ENCODE measurements at regions not wholly inside any gene's neighbourhood (a gene's known extent, or its start where the extent isn't known, plus 50 kb on each side); places are given as distances from the start of the nearest gene placed in this dataset.

- no peak for DNase-seq (ENCODE audit: low read depth)
- no peak overlapping the region for H3K4me3 ChIP-seq (ENCODE audit: low read depth, low read length)
Measured at GRCh38 chr21:19350286-19350685, 946.7 kb upstream of the TMPRSS15 start.

GRCh38 chr21:19353256-19353655 lies 949.7 kb upstream of the TMPRSS15 start:
- TF ChIP-seq, protein P1, sequence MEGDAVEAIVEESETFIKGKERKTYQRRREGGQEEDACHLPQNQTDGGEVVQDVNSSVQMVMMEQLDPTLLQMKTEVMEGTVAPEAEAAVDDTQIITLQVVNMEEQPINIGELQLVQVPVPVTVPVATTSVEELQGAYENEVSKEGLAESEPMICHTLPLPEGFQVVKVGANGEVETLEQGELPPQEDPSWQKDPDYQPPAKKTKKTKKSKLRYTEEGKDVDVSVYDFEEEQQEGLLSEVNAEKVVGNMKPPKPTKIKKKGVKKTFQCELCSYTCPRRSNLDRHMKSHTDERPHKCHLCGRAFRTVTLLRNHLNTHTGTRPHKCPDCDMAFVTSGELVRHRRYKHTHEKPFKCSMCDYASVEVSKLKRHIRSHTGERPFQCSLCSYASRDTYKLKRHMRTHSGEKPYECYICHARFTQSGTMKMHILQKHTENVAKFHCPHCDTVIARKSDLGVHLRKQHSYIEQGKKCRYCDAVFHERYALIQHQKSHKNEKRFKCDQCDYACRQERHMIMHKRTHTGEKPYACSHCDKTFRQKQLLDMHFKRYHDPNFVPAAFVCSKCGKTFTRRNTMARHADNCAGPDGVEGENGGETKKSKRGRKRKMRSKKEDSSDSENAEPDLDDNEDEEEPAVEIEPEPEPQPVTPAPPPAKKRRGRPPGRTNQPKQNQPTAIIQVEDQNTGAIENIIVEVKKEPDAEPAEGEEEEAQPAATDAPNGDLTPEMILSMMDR (IDR thresholded peaks at IDR 0.05; ENCODE audit: low read depth, low read length), result no peak
- no peak for DNase-seq (ENCODE audit: low read depth)
- no peak overlapping the region for H3K4me3 ChIP-seq (ENCODE audit: low read depth, low read length)

More at GRCh38 chr21:19350286-19350685, 946.7 kb upstream of the TMPRSS15 start:
- no peak for TF ChIP-seq MYC (IDR thresholded peaks at IDR 0.05; ENCODE audit: low read depth, low read length)

DNA sequence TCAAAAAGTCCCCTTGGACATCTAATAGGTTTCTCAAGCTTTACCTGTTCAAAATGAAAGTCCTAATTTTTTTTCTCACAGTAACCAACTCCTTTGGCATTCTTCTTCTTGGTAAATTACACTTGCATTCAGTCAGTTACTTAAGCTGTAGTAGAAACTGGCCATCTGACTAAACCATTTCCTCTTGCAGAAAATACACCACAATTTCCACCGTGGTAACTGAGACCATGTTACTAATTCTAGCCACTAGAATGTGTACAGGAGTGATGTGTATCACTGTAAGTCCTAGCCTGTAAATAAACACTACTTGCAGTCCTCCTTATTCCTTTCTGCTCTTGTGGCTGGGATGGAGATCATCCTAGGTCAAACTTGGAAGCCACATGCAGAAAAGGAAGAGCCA lies 965.4 kb upstream of the TMPRSS15 start:
- no peak for DNase-seq (ENCODE audit: low read depth)
- no peak for TF ChIP-seq POLR2A (IDR thresholded peaks at IDR 0.05; ENCODE audit: extremely low read depth, insufficient read length)
- TF ChIP-seq MAX (IDR thresholded peaks at IDR 0.05; ENCODE audit: low read depth, low read length), result no peak
- TF ChIP-seq, protein P1 (IDR thresholded peaks at IDR 0.05; ENCODE audit: low read depth, low read length), result no peak
- no peak for TF ChIP-seq MYC (IDR thresholded peaks at IDR 0.05; ENCODE audit: low read depth, low read length)
- no peak overlapping the region for H3K4me3 ChIP-seq (ENCODE audit: low read depth, low read length)

DNA sequence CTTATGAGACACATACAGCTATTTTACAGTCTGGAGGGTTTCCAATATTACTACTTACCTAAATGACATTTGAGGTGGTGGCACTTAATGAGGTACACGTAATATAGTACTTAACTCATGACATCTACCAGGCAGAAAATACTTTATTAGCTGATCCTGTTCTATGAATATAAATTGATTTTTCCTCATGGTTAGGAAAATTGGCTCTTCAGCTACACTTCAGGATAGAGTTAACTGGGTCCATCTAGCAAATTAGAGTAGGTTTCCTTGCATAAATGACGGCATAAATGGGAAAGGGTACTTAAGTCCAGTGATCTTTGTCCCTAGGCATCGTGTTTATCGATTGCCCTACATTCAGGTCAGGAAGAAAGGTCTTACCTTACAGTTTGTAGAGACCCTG lies 988.8 kb upstream of the TMPRSS15 start:
- no peak overlapping the region for H3K4me3 ChIP-seq (ENCODE audit: low read depth, low read length)
- no peak for DNase-seq (ENCODE audit: low read depth)
- TF ChIP-seq, protein P1 (IDR thresholded peaks at IDR 0.05; ENCODE audit: low read depth, low read length), result no peak
- TF ChIP-seq MYC (IDR thresholded peaks at IDR 0.05; ENCODE audit: low read depth, low read length) (no peak), MAX (IDR thresholded peaks at IDR 0.05; ENCODE audit: low read depth, low read length) (no peak), POLR2A (IDR thresholded peaks at IDR 0.05; ENCODE audit: extremely low read depth, insufficient read length) (no peak)

DNA sequence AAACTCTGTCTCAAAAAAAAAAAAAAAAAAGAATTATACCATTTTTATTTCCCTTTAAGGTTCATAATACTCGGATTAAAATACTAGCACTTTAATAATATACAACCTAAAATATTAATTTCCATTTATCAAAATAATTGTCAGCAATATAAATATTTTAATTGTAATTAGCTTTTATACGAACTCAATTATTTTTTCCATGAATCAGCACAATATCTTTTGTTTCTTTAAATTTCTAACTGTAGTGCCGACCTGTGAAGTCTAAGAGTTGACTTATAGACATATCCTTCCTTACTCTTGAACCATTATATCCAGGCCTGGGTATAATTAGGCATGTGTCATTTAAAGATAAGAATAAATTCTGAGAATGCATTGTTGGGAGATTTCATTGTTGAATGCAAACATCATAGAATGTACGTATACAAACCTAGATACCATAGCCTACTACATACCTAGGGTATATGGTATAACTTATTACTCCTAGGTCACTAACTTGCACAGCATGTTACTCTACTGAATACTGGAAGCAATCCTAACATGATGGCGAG lies 996.7 kb upstream of the TMPRSS15 start:
- no peak overlapping the region for H3K4me3 ChIP-seq (ENCODE audit: low read depth, low read length)
- DNase-seq (ENCODE audit: low read depth), result no peak
- TF ChIP-seq MYC (IDR thresholded peaks at IDR 0.05; ENCODE audit: low read depth, low read length), result no peak

DNA sequence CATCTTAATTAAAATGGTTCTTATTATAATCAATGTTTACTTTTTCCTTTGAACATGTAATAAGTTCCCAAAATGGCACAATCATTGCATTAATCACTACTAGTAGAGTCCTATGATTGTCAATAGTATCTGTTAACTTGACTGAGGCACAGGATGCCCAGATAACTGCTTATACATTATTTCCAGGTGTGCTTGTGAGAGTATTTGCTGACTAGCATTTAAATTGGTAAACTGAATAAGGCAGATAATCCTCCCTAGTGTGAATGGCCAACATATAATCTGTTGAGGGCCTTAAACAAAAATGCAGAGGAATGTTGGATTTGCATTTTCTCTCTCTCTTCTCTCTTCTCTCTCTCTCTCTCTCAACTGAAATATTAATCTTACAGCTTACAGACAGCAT lies 999.3 kb upstream of the TMPRSS15 start:
- H3K4me3 ChIP-seq (ENCODE audit: low read depth, low read length), result no peak overlapping the region
- no peak for TF ChIP-seq MYC (IDR thresholded peaks at IDR 0.05; ENCODE audit: low read depth, low read length)
- TF ChIP-seq, protein P1 (IDR thresholded peaks at IDR 0.05; ENCODE audit: low read depth, low read length), result no peak
- TF ChIP-seq MAX (IDR thresholded peaks at IDR 0.05; ENCODE audit: low read depth, low read length), result no peak
- TF ChIP-seq POLR2A (IDR thresholded peaks at IDR 0.05; ENCODE audit: extremely low read depth, insufficient read length), result no peak
- DNase-seq (ENCODE audit: low read depth), result no peak

- DNase-seq (ENCODE audit: low read depth), result no peak
- TF ChIP-seq MYC (IDR thresholded peaks at IDR 0.05; ENCODE audit: low read depth, low read length) (no peak), MAX (IDR thresholded peaks at IDR 0.05; ENCODE audit: low read depth, low read length) (no peak), POLR2A (IDR thresholded peaks at IDR 0.05; ENCODE audit: extremely low read depth, insufficient read length) (no peak)
- TF ChIP-seq, protein P1 (IDR thresholded peaks at IDR 0.05; ENCODE audit: low read depth, low read length), result no peak
- H3K4me3 ChIP-seq (ENCODE audit: low read depth, low read length), result no peak overlapping the region
Measured at GRCh38 chr21:19405326-19405725, 1001.7 kb upstream of the TMPRSS15 start.
